Erythroblast (primary cell): ENCODE measurements at regions not wholly inside any gene's neighbourhood (a gene's known extent, or its start where the extent isn't known, plus 50 kb on each side); places are given as distances from the start of the nearest gene placed in this dataset.

Experiments used
- GATA1 ChIP-seq: IDR thresholded peaks from 2 replicates; pipeline ENCODE4 v1.6.1; 2011; ENCODE audit warnings: low read depth, mild to moderate bottlenecking, control low read depth, low read length, moderate library complexity
- POLR2A ChIP-seq: IDR thresholded peaks from 2 replicates; pipeline ENCODE4 v1.6.1; 2011; ENCODE audit warnings: mild to moderate bottlenecking, low read length

DNA sequence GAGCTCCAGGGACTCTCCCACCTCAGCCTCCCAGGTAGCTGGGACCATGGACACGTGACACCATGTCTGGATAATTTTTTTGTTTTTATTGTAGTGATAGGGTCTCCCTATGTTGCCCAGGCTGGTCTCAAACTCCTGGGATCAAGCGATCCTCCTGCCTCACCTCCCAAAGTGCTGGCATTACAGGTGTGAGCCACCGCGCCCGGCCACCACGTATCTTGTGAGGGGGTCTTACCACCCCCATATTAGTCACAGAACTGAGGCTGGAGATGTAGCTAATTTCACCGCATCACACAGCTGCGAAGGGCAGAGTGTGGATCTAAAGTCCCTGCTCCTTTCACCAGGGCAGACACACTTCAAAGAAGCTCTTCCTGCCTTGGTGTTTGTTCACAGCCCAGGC lies 211.8 kb upstream of the SOX1 start:
- TF ChIP-seq POLR2A (no peak), GATA1 (no peak)
